ENCODE measurements at regions not wholly inside any gene's neighbourhood (a gene's known extent, or its start where the extent isn't known, plus 50 kb on each side); places are given as distances from the start of the nearest gene placed in this dataset.

- DNase-seq (ENCODE audit: low read depth) = no peak
These were observed 1318.5 kb upstream of the ADGRL3 start for GRCh38 chr4:59881632-59882031.

DNA sequence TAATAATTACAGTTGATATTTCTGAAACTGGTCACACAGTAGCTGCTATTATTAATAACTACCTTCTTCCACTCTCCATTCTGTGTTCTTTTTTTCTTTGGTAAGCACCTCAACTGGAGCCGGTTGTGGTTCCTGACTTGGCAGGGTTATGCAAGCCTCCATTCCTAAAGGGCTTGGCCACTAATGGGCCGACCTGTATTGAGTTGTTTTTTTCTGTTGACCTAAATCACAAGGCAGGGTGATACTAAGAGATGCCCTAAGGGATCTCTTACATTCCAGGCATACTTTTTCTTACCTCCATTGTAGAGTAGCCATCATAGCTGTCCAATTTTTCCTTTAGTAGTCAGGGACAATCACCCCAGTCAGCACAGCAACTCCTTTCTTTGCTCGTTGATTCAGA lies 1295.8 kb upstream of the ADGRL3 start:
- no peak for DNase-seq (ENCODE audit: low read depth)

DNA sequence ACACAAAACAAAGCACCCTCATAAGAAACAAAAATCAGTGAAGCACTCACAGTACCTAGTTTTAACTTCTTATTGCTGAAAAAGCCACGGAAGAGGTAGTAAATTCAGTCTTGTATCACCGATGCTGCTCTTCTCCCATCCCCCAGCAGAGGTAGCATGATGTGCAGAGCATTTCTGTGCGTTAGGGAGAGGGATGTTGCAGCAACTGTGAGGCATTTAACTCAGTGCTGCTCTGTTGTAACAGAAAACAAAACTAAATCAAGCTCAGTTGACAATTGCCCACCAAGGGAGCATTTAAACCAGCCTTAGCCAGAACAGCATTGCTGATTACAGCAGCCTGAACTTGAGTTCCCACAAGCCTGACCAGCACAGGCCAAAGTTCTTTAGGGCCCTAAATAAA lies 1279.7 kb upstream of the ADGRL3 start:
- DNase-seq (ENCODE audit: low read depth) = no peak

GRCh38 chr4:59925290-59925689 lies 1274.8 kb upstream of the ADGRL3 start:
- no peak for DNase-seq (ENCODE audit: low read depth)

- DNase-seq (ENCODE audit: low read depth) = no peak
These were observed 1263.6 kb upstream of the ADGRL3 start for GRCh38 chr4:59936566-59936965.

- DNase-seq (ENCODE audit: low read depth) = no peak
These were observed 1262.0 kb upstream of the ADGRL3 start for GRCh38 chr4:59938166-59938565.

GRCh38 chr4:59945277-59945676 lies 1254.8 kb upstream of the ADGRL3 start:
- DNase-seq (ENCODE audit: low read depth) = no peak

GRCh38 chr4:59945716-59946115 lies 1254.4 kb upstream of the ADGRL3 start:
- no peak for DNase-seq (ENCODE audit: low read depth)

- DNase-seq (ENCODE audit: low read depth) = no peak
These were observed 1243.8 kb upstream of the ADGRL3 start for GRCh38 chr4:59956366-59956765.

GRCh38 chr4:59960143-59960542 lies 1240.0 kb upstream of the ADGRL3 start:
- no peak for DNase-seq (ENCODE audit: low read depth)

DNA sequence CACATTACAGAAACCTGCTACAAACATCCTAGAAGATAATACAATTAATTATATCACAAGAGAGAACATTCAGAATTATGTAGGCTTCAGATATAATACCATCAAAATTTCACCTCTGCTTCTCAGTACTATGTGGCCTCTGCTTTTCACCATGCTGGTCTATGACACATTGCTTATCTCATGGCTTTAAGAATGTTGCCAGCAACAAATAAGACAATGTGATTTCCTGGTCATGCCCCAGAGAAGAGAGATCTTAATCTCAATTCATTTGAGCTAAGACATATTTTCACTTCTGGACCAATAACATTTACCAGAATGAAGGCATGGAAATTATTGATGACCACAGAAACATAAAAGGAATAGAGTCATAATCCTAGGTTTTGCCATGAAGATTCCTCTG lies 1233.4 kb upstream of the ADGRL3 start:
- no peak for DNase-seq (ENCODE audit: low read depth)

DNA sequence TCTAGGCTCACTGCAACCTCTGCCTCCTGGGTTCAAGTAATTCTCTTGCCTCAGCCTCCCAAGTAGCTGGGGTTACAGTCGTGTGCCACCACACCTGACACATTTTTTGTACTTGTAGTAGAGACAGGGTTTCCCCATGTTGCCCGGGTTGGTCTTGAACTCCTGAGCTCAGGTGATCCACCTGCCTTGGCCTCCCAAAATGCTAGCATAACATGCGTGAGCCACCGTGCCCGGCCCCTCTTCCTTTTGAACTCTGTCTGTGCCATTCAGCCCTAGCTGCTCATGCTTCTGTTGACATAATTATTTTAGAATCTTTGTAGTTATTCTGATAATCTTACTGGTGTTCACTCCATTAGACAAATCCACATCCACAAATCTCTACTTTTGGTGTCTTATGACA lies 1231.3 kb upstream of the ADGRL3 start:
- DNase-seq (ENCODE audit: low read depth) = no peak

- no peak for DNase-seq (ENCODE audit: low read depth)
These were observed 1230.2 kb upstream of the ADGRL3 start for GRCh38 chr4:59969909-59970308.

- DNase-seq (ENCODE audit: low read depth) = no peak
These were observed 1228.2 kb upstream of the ADGRL3 start for GRCh38 chr4:59971952-59972351.

DNA sequence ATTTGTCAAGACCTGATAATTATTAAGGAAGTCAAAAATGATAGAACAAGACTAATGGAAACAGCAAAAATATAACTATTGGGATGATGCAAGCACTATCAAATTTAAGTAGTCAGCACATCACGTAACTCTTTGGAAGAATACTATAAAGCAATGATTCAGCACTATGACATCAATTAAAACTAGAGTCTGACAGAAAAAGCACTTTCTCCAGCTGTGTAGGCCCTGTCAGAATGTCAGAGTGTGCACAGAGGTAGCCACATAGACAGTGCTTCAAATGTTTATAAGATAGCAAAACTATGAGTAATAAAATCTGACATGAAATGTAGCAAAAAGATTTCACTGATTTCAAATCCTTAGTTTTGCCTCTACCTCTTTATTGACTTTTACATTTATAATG lies 1226.6 kb upstream of the ADGRL3 start:
- no peak for DNase-seq (ENCODE audit: low read depth)

- DNase-seq (ENCODE audit: low read depth) = no peak
These were observed 1221.1 kb upstream of the ADGRL3 start for GRCh38 chr4:59979061-59979460.

- DNase-seq (ENCODE audit: low read depth) = no peak
These were observed 1216.3 kb upstream of the ADGRL3 start for GRCh38 chr4:59983852-59984251.

GRCh38 chr4:59987289-59987688 lies 1212.8 kb upstream of the ADGRL3 start:
- DNase-seq (ENCODE audit: low read depth) = no peak

- no peak for DNase-seq (ENCODE audit: low read depth)
These were observed 1206.0 kb upstream of the ADGRL3 start for GRCh38 chr4:59994118-59994517.

DNA sequence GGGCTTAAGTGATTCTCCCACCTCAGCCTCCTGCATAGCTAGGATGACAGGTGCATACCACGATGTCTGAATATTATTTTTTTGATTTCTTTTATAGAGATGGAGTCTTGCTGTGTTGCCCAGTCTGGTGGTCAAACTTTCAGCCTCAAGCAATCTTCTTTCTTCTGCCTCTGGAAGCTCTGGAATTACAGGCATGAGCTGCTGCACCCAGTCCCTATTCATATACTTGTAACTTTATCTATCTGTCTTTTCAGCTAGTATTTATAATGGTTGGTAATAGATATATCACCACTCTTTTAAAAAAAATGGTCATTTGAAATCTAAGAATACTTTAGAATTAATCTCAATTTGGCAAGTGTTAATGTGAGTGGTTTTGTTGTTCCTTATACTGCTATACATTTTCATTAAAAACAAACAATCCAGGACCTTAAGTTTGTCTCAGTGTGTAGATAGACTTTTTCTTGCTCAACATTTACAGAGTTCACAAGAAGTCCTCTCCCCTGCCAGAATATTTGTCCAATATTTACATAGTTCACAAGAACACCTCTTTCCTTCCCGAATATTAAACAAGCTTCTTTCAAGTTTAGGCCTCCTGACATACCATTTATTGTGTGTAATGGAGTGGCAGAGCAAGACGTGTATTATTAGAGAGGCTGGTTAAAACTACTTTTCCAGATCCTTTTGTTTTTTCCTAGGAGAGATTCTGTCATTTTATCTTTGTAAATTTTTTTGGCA lies 1197.4 kb upstream of the ADGRL3 start:
- DNase-seq (ENCODE audit: low read depth) = no peak

DNA sequence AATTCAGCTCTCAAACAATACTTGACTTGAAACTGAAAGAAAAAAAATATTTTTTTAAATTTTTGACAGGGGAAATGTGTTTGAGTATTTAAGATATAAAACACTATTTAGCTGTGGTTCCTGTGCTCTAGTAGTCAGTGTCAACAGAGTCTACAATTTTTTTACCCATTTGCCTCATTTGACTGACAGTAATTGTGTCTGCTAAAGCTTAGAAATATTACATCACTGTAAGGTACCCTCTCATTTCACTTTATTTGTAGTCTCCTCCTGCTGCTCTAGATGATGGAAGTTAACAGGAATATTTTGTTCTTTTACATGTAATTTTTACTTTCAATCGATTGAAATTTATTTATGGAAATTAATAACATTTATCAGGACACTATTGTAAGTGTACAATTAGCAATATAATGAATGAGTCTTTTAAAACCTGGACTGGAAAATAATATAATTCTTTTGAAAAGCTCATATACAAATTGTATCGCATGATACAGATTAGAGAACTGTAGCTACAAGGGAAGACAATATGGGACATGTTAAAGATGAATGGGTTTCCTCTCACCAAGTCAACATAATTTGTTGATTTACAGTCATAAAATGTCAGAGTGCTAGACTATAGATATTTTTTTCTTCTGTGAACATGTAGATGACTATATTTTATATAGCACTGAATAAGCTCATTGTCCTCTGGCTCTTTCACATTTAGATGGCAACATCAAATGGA lies 1186.5 kb upstream of the ADGRL3 start:
- DNase-seq (ENCODE audit: low read depth) = no peak

DNA sequence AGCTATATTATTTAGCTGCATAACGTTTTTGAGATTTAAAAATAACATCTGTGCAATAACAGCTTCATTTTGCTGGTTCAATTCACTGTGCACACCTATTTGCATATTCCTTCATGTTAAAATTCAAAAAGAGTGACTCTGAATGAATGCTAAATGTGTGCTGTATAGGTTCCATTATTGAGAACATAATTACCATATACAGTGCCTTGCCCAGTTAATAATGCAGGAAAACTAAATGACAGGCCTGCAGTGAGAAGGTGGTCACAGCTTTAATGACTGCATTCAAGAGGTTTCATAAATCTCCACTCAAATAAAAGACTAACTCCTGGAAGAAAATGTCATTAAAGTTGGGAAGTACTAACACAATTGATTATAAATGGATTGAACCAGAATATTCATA lies 1183.2 kb upstream of the ADGRL3 start:
- DNase-seq (ENCODE audit: low read depth) = no peak

DNA sequence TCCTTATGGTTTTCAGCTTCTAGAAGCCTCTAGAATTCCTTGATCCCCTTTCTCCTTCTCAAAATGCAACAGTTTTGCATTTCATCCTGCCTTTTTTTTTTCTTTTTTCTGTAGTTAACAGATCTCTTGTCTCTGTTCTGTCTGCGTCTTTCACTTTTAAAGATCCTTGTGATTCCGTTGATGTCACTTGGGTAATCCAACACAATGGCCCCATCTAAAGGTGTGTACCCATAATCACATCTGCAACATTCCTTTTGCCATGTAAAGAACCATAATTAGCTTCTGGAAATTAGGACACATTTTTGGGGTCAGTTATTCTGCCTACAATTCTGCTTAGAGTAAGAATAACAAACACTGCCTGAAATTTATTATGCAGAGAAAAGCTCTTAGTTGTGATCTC lies 1180.9 kb upstream of the ADGRL3 start:
- no peak for DNase-seq (ENCODE audit: low read depth)

DNA sequence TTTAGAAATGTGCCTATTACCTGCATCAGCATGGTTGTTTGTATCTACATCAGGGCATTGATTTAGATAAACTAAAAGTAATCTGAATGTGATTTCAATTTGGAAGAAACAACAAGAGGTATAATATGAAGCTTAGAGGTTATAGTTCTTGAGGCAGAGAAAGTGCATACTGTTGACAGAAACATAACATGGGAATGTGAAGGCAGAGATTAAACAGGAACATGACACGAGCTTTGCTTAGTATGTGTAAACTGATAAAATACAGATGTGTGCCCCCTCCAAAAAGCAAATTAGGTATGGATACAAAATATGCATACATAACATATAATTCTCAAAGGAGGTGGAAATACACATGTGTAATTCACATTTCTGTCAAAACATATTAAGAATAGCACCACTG lies 1180.2 kb upstream of the ADGRL3 start:
- DNase-seq (ENCODE audit: low read depth) = no peak
